H1 (cell line): ENCODE measurements at regions not wholly inside any gene's neighbourhood (a gene's known extent, or its start where the extent isn't known, plus 50 kb on each side); places are given as distances from the start of the nearest gene placed in this dataset.
A peak's percentile ranks its signal among the peaks of the same experiment; 100 is the strongest.

Source experiments
- CTCF ChIA-PET: fragments of 300-600 bp; sonication (Branson Sonifier 250); formaldehyde crosslinking; loops from one replicate; lab custom pipeline; 2021; ENCODE audit not compliant: partially characterized antibody; lab: Charles Lee
- POLR2A ChIA-PET: fragments of 300-600 bp; sonication (Branson Sonifier 250); formaldehyde crosslinking; loops from one replicate; lab custom pipeline; 2021; ENCODE audit warnings: inconsistent platforms; ENCODE audit not compliant: partially characterized antibody; lab: Charles Lee
- DNase-seq, 2 experiments: peaks; one replicate each; pipeline versions ENCODE4 v3.0.0 to v3.0.0-alpha.2; 2010 to 2022; ENCODE audit warnings: low spot score in 2 of 2, low read depth in 1 of 2, mixed read lengths in 1 of 2
- FAIRE-seq: peaks from 2 replicates; lab custom pipeline; 2011; peaks lifted over from hg19 to GRCh38; lab: Jason Lieb, UNC
- H2AFZ ChIP-seq: 2 replicates; pipeline ENCODE4 v1.8.1; 2012; ENCODE audit warnings: low read length, inconsistent platforms
- H2AK5ac ChIP-seq: 2 replicates; pipeline ENCODE4 v1.6.1; 2013; ENCODE audit warnings: low read depth, low read length
- H2BK120ac ChIP-seq: replicated peaks from 2 replicates; pipeline ENCODE3; 2013; ENCODE audit warnings: low read depth, low read length, inconsistent platforms
- H2BK12ac ChIP-seq: 2 replicates; pipeline ENCODE4 v1.6.1; 2013; ENCODE audit warnings: low read depth, low read length
- H2BK15ac ChIP-seq: 2 replicates; pipeline ENCODE4 v1.6.1; 2013; ENCODE audit warnings: low read length
- H2BK20ac ChIP-seq: 2 replicates; pipeline ENCODE4 v1.6.1; 2013; ENCODE audit warnings: low read length
- H2BK5ac ChIP-seq: 2 replicates; pipeline ENCODE4 v1.6.1; 2013; ENCODE audit warnings: low read depth, low read length
- H3K14ac ChIP-seq: 2 replicates; pipeline ENCODE4 v1.6.1; 2013; ENCODE audit warnings: inconsistent platforms; ENCODE audit not compliant: insufficient read length
- H3K18ac ChIP-seq: 2 replicates; pipeline ENCODE4 v1.6.1; 2013; ENCODE audit warnings: low read length; ENCODE audit errors: extremely low read depth
- H3K23ac ChIP-seq: 2 replicates; pipeline ENCODE4 v1.6.1; 2013; ENCODE audit warnings: inconsistent platforms; ENCODE audit not compliant: insufficient read length
- H3K23me2 ChIP-seq: 2 replicates; pipeline ENCODE4 v1.6.1; 2013; ENCODE audit warnings: low read depth, low read length
- H3K27ac ChIP-seq: 2 replicates; pipeline ENCODE4 v1.6.1; 2011; ENCODE audit warnings: low read depth, low read length, inconsistent platforms
- H3K27me3 ChIP-seq, 4 experiments: replicated peaks in 1 of 4; 1 replicate in 1 of 4; 2 replicates in 3 of 4; pipeline versions ENCODE4 v1.6.1 to v1.8.1; 2011 to 2013; ENCODE audit warnings: low read length in 3 of 4, mild to moderate bottlenecking in 3 of 4, inconsistent platforms in 2 of 4, mixed read lengths in 2 of 4, moderate library complexity in 1 of 4; ENCODE audit not compliant: control insufficient read depth in 3 of 4, insufficient read depth in 3 of 4; ENCODE audit errors: extremely low read depth in 1 of 4
- H3K36me3 ChIP-seq, 4 experiments: 2 replicates each; pipeline versions ENCODE4 v1.6.1 to v1.8.1; 2011 to 2013; ENCODE audit warnings: mild to moderate bottlenecking in 4 of 4, low read length in 3 of 4, moderate library complexity in 2 of 4, control low read depth in 1 of 4, inconsistent platforms in 1 of 4; ENCODE audit not compliant: insufficient read depth in 4 of 4, control insufficient read depth in 2 of 4
- H3K4ac ChIP-seq: replicated peaks from 2 replicates; pipeline ENCODE3; 2013; ENCODE audit warnings: low read length, low read depth, mixed read lengths, inconsistent platforms; ENCODE audit not compliant: insufficient read length
- H3K4me1 ChIP-seq, 4 experiments: replicated peaks in 1 of 4; 1 replicate in 1 of 4; 2 replicates in 3 of 4; pipeline versions ENCODE4 v1.6.1 to v1.8.1; 2011 to 2013; ENCODE audit warnings: low read length in 3 of 4, inconsistent platforms in 2 of 4, mixed read lengths in 1 of 4; ENCODE audit not compliant: insufficient read depth in 4 of 4, control insufficient read depth in 3 of 4
- H3K4me2 ChIP-seq, 2 experiments: 2 replicates each; pipeline versions ENCODE4 v1.6.1 to v1.8.1; 2011 to 2013; ENCODE audit warnings: low read depth in 2 of 2, low read length in 2 of 2, control low read depth in 1 of 2, inconsistent platforms in 1 of 2, mild to moderate bottlenecking in 1 of 2; ENCODE audit not compliant: insufficient read depth in 1 of 2
- H3K4me3 ChIP-seq, 4 experiments: fragments of 200-600, 300-600 bp in 1 of 4; sonication (generic), shearing (Covaris generic), sonication (Bioruptor Twin) in 1 of 4; 2 replicates each; pipeline versions ENCODE4 v1.5.1 to v1.8.1; 2011 to 2016; ENCODE audit warnings: low read length in 4 of 4, low read depth in 3 of 4, control low read depth in 2 of 4, inconsistent platforms in 2 of 4, mild to moderate bottlenecking in 2 of 4, mixed read lengths in 1 of 4, moderate library complexity in 1 of 4; ENCODE audit not compliant: insufficient read depth in 2 of 4; ENCODE audit errors: extremely low read depth in 1 of 4
- H3K56ac ChIP-seq: replicated peaks from 2 replicates; pipeline ENCODE3; 2013; ENCODE audit warnings: low read depth, mild to moderate bottlenecking, mixed read lengths, low read length, inconsistent platforms; ENCODE audit not compliant: insufficient read length
- H3K79me1 ChIP-seq: 2 replicates; pipeline ENCODE4 v1.6.1; 2013; ENCODE audit warnings: low read depth, low read length, control low read depth
- H3K79me2 ChIP-seq, 2 experiments: 2 replicates each; pipeline versions ENCODE4 v1.6.1 to v1.8.1; 2012 to 2013; ENCODE audit warnings: low read length in 2 of 2, mild to moderate bottlenecking in 2 of 2, inconsistent platforms in 1 of 2; ENCODE audit not compliant: insufficient read depth in 2 of 2, control insufficient read depth in 1 of 2
- H3K9ac ChIP-seq, 4 experiments: replicated peaks in 1 of 4; 1 replicate in 1 of 4; 2 replicates in 3 of 4; pipeline versions ENCODE4 v1.6.1 to v1.8.1; 2011 to 2013; ENCODE audit warnings: low read depth in 3 of 4, low read length in 3 of 4, control low read depth in 2 of 4, mild to moderate bottlenecking in 2 of 4, moderate library complexity in 2 of 4, inconsistent platforms in 1 of 4; ENCODE audit errors: extremely low read depth in 1 of 4
- H3K9me3 ChIP-seq, 2 experiments: 2 replicates each; pipeline versions ENCODE4 v1.6.1 to v1.8.1; 2012 to 2013; ENCODE audit warnings: mild to moderate bottlenecking in 2 of 2, moderate library complexity in 2 of 2, control low read depth in 1 of 2, inconsistent platforms in 1 of 2, low read depth in 1 of 2, low read length in 1 of 2, mixed read lengths in 1 of 2; ENCODE audit not compliant: insufficient read depth in 2 of 2
- H4K20me1 ChIP-seq, 2 experiments: replicated peaks in 1 of 2; 2 replicates each; pipeline versions ENCODE3 to v1.8.1; 2011 to 2013; ENCODE audit warnings: inconsistent platforms in 2 of 2, low read length in 2 of 2, mild to moderate bottlenecking in 1 of 2; ENCODE audit not compliant: insufficient read depth in 2 of 2, control insufficient read depth in 1 of 2
- H4K5ac ChIP-seq: 2 replicates; pipeline ENCODE4 v1.6.1; 2013; ENCODE audit warnings: low read length, low read depth, mixed read lengths, inconsistent platforms; ENCODE audit not compliant: insufficient read length
- H4K8ac ChIP-seq: 2 replicates; pipeline ENCODE4 v1.8.0; 2013; ENCODE audit warnings: mild to moderate bottlenecking, moderate library complexity, low read length, inconsistent platforms; ENCODE audit not compliant: insufficient read depth; ENCODE audit errors: extremely low read depth
- H4K91ac ChIP-seq: replicated peaks from 2 replicates; pipeline ENCODE3; 2013; ENCODE audit warnings: low read length, mixed read lengths, inconsistent platforms; ENCODE audit not compliant: insufficient read length
- CEBPB ChIP-seq: IDR thresholded peaks from 2 replicates; pipeline ENCODE4 v1.6.1; 2012; ENCODE audit warnings: low read depth, low read length
- POU5F1 ChIP-seq: IDR thresholded peaks from 2 replicates; pipeline ENCODE4 v1.6.1; 2011; ENCODE audit warnings: low read depth, mild to moderate bottlenecking, low read length, moderate library complexity
- SAP30 ChIP-seq: fragments of 300-600 bp; sonication (generic); IDR thresholded peaks from 2 replicates; pipeline ENCODE4 v1.7.1; 2012; ENCODE audit warnings: low read length, moderate library complexity, mild to moderate bottlenecking, inconsistent platforms; ENCODE audit not compliant: insufficient read depth, insufficient replicate concordance
- SIRT6 ChIP-seq: IDR thresholded peaks from one replicate; pipeline ENCODE4 v1.7.1; 2012; ENCODE audit warnings: low read length, inconsistent platforms
- WGBS, 2 experiments: shearing (Covaris generic) in 1 of 2; methylation state at CpG; one replicate each; pipeline versions ENCODE4 v1.1.6 to v1.1.7; 2013 to 2015; ENCODE audit warnings: low lambda C conversion rate in 2 of 2, mixed read lengths in 2 of 2, inconsistent platforms in 1 of 2, low coverage in 1 of 2, missing lambda C conversion rate in 1 of 2; ENCODE audit not compliant: insufficient replicate concordance in 2 of 2, insufficient coverage in 1 of 2, insufficient read length in 1 of 2; ENCODE audit errors: extremely low coverage in 1 of 2, missing lambda C conversion rate in 1 of 2; 5-methylcytosine and 5-hydroxymethylcytosine counted together

GRCh38 chr4:24734511-24734910 lies 60.9 kb upstream of the SOD3 start:
- peaks cover 11 to 16% of the 10 kb centered on the region in 2 experiments; a peak in 3 of 4 replicates for H3K9me3 ChIP-seq
- WGBS, 2 experiments, result 94% methylated on average over 1 of the region's 1 CpG; no CpG with 5 or more reads in 1 of the 2 experiments
- H3K56ac ChIP-seq, result no peak overlapping the region
- H4K5ac ChIP-seq, result no peak overlapping the region
- H4K20me1 ChIP-seq, result no peaks in the 10 kb centered on the region
- no peaks in the 10 kb centered on the region for H3K27me3 ChIP-seq
- FAIRE-seq, result no peak
- no peak overlapping the region for H3K4me2 ChIP-seq
- no peak overlapping the region for H2BK12ac ChIP-seq
- H3K4me1 ChIP-seq, result no peaks in the 10 kb centered on the region
- CTCF ChIA-PET, result interaction anchor here (0.7 to 3.4 kb wide), 18 partner anchors 9 to 311 kb away, joined by 3 to 25 read pairs (median 4); partner anchors contain the start of gene SOD3
- no peaks in the 10 kb centered on the region for H3K23me2 ChIP-seq
- no peak overlapping the region for H2BK20ac ChIP-seq
- H3K36me3 ChIP-seq, result no peaks in the 10 kb centered on the region
- H3K27ac ChIP-seq, result no peak overlapping the region
- H3K79me1 ChIP-seq, result no peaks in the 10 kb centered on the region
- H2BK120ac ChIP-seq, result no peak overlapping the region
- H4K91ac ChIP-seq, result no peak overlapping the region
- DNase-seq, result peak in 1 of 2 experiments; percentile 2
- no peak overlapping the region for H4K8ac ChIP-seq
- no peak overlapping the region for H2BK15ac ChIP-seq
- POLR2A ChIA-PET, result interaction anchor here (1.9 kb wide), 1 partner anchor 11 kb away, joined by 4 read pairs; no protein-coding TSS in a partner anchor
- H2BK5ac ChIP-seq, result no peak overlapping the region
- no peak overlapping the region for H3K4ac ChIP-seq
- no peak overlapping the region for H3K9ac ChIP-seq
- H3K18ac ChIP-seq, result no peak overlapping the region
- no peak overlapping the region for H2AK5ac ChIP-seq
- H3K79me2 ChIP-seq, result no peaks in the 10 kb centered on the region
- no peak overlapping the region for H3K4me3 ChIP-seq
- no peak overlapping the region for H3K23ac ChIP-seq
- H3K14ac ChIP-seq, result no peak overlapping the region
- no peak overlapping the region for H2AFZ ChIP-seq
- TF ChIP-seq POU5F1 (no peak), SAP30 (no peak), SIRT6 (no peak), CEBPB (no peak)
